ENCODE measurements at regions not wholly inside any gene's neighbourhood (a gene's known extent, or its start where the extent isn't known, plus 50 kb on each side); places are given as distances from the start of the nearest gene placed in this dataset.

DNA sequence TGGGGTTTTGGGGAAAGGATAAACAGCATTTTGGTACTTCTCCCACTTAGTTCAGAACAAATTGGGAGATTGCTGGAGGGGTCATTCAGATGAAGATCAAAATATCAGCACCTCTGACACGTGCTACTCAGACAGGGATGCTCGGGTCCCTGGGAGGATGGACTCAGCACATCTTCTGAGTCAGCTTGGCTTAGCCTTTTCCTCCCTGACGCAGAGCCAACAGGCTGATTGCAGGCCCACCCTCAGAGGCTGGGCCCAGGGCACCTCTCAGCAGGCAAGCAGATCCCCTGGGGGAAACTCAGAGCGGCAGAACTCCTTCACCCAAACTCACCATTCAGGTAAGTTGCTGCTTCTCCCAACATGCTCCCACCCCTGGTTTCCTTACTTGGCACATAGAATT, 304.9 kb downstream of the TLE3 start:
- TF ChIP-seq, protein P1, sequence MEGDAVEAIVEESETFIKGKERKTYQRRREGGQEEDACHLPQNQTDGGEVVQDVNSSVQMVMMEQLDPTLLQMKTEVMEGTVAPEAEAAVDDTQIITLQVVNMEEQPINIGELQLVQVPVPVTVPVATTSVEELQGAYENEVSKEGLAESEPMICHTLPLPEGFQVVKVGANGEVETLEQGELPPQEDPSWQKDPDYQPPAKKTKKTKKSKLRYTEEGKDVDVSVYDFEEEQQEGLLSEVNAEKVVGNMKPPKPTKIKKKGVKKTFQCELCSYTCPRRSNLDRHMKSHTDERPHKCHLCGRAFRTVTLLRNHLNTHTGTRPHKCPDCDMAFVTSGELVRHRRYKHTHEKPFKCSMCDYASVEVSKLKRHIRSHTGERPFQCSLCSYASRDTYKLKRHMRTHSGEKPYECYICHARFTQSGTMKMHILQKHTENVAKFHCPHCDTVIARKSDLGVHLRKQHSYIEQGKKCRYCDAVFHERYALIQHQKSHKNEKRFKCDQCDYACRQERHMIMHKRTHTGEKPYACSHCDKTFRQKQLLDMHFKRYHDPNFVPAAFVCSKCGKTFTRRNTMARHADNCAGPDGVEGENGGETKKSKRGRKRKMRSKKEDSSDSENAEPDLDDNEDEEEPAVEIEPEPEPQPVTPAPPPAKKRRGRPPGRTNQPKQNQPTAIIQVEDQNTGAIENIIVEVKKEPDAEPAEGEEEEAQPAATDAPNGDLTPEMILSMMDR (IDR thresholded peaks at IDR 0.05; ENCODE audit: low read depth, low read length, poor library complexity, severe bottlenecking) = no peak
- no peak for TF ChIP-seq EZH2phosphoT487 (IDR thresholded peaks at IDR 0.05; ENCODE audit: borderline replicate concordance, low read length)

Measured in DOHH2 (cell line).